DOHH2 (cell line): ENCODE measurements at regions not wholly inside any gene's neighbourhood (a gene's known extent, or its start where the extent isn't known, plus 50 kb on each side); places are given as distances from the start of the nearest gene placed in this dataset.

Experiments used
- H3F3A ChIP-seq: fragments of 200-600 bp; sonication (generic), shearing (Covaris generic); 2 replicates; pipeline ENCODE4 v1.6.0; 2016; ENCODE audit warnings: antibody characterized with exemption, mild to moderate bottlenecking; ENCODE audit not compliant: control insufficient read depth, insufficient read depth
- H3K27ac ChIP-seq: fragments of 200-600 bp; sonication (generic); 2 replicates; pipeline ENCODE4 v1.5.1; 2014; ENCODE audit warnings: low read depth, mild to moderate bottlenecking, low read length, moderate library complexity
- H3K27me3 ChIP-seq: fragments of 200-600 bp; sonication (generic); 2 replicates; pipeline ENCODE4 v1.6.1; 2014; ENCODE audit warnings: mild to moderate bottlenecking, low read length, mixed read lengths; ENCODE audit not compliant: control insufficient read depth
- H3K36me3 ChIP-seq: fragments of 200-600 bp; sonication (generic); 2 replicates; pipeline ENCODE4 v1.6.1; 2014; ENCODE audit warnings: mild to moderate bottlenecking, low read length, moderate library complexity, mixed read lengths; ENCODE audit not compliant: control insufficient read depth
- H3K4me1 ChIP-seq: fragments of 200-600 bp; sonication (generic); 2 replicates; pipeline ENCODE4 v1.6.1; 2014; ENCODE audit warnings: mild to moderate bottlenecking, low read length, mixed read lengths; ENCODE audit not compliant: control insufficient read depth
- H3K4me2 ChIP-seq: fragments of 200-600 bp; sonication (generic); 2 replicates; pipeline ENCODE4 v1.6.0; 2014; ENCODE audit warnings: mild to moderate bottlenecking, low read length, moderate library complexity
- H3K4me3 ChIP-seq: fragments of 200-600 bp; sonication (generic); 2 replicates; pipeline ENCODE4 v1.5.1; 2014; ENCODE audit warnings: mild to moderate bottlenecking, low read length, mixed read lengths
- H3K79me2 ChIP-seq: fragments of 200-600 bp; sonication (generic); 2 replicates; pipeline ENCODE4 v1.6.1; 2014; ENCODE audit warnings: mild to moderate bottlenecking, low read length, mixed read lengths; ENCODE audit not compliant: control insufficient read depth
- H3K9me2 ChIP-seq: fragments of 200-600 bp; sonication (generic); replicated peaks from 2 replicates; pipeline ENCODE4 v1.6.1; 2014; ENCODE audit warnings: mild to moderate bottlenecking, low read length, mixed read lengths; ENCODE audit not compliant: control insufficient read depth
- H3K9me3 ChIP-seq: fragments of 200-600 bp; sonication (generic); 2 replicates; pipeline ENCODE4 v1.6.1; 2014; ENCODE audit warnings: antibody characterized with exemption, low read length, mixed read lengths; ENCODE audit not compliant: control insufficient read depth, insufficient read depth
- H4K20me1 ChIP-seq: fragments of 200-600 bp; sonication (generic); 2 replicates; pipeline ENCODE4 v1.6.0; 2014; ENCODE audit warnings: low read depth, mild to moderate bottlenecking, antibody characterized with exemption, low read length, moderate library complexity; ENCODE audit not compliant: control insufficient read depth, insufficient read depth
- EZH2phosphoT487 ChIP-seq: fragments of 200-600 bp; sonication (generic); IDR thresholded peaks from 2 replicates; pipeline ENCODE4 v1.6.1; 2017; ENCODE audit warnings: borderline replicate concordance, mild to moderate bottlenecking, antibody characterized with exemption, low read length, moderate library complexity, mixed read lengths
- TF ChIP-seq, protein P1 (sequence below): fragments of 200-600 bp; sonication (generic); IDR thresholded peaks from one replicate; pipeline ENCODE4 v1.5.1; 2014; ENCODE audit warnings: antibody characterized with exemption, mild to moderate bottlenecking, low read depth, low read length; ENCODE audit not compliant: poor library complexity, severe bottlenecking

DNA sequence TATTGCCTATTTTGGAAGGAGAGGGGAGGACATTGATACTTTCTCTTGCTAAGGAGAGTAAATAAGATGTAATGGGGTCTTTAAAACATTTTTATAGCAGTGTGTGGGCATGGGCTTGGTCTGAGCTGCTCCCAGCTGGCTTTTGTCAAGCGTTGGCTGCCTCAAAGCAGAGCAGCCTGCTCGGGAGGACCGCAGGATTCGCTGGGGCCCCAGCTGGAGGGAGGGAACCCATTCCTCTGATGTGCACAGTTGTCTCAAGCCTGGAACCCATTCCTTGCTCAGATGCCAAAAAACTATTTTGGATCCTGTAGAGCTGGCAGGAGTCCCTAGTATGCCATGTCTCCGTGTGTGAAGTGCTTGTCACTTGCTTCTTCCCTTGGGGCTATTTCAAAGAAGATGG is 59.4 kb upstream of the RMDN2 start:
- H3K9me2 ChIP-seq: no peaks in the 10 kb centered on the region
- no peak overlapping the region for H3K27ac ChIP-seq
- TF ChIP-seq, protein P1, sequence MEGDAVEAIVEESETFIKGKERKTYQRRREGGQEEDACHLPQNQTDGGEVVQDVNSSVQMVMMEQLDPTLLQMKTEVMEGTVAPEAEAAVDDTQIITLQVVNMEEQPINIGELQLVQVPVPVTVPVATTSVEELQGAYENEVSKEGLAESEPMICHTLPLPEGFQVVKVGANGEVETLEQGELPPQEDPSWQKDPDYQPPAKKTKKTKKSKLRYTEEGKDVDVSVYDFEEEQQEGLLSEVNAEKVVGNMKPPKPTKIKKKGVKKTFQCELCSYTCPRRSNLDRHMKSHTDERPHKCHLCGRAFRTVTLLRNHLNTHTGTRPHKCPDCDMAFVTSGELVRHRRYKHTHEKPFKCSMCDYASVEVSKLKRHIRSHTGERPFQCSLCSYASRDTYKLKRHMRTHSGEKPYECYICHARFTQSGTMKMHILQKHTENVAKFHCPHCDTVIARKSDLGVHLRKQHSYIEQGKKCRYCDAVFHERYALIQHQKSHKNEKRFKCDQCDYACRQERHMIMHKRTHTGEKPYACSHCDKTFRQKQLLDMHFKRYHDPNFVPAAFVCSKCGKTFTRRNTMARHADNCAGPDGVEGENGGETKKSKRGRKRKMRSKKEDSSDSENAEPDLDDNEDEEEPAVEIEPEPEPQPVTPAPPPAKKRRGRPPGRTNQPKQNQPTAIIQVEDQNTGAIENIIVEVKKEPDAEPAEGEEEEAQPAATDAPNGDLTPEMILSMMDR: no peak
- no peak for TF ChIP-seq EZH2phosphoT487
- peaks cover 26% of the 10 kb centered on the region for H3K27me3 ChIP-seq
- H3K4me3 ChIP-seq: no peak overlapping the region
- H3K4me1 ChIP-seq: no peaks in the 10 kb centered on the region
- no peaks in the 10 kb centered on the region for H3K79me2 ChIP-seq
- H3K4me2 ChIP-seq: no peak overlapping the region
- H3F3A ChIP-seq: no peaks in the 10 kb centered on the region
- no peaks in the 10 kb centered on the region for H4K20me1 ChIP-seq
- no peaks in the 10 kb centered on the region for H3K9me3 ChIP-seq
- H3K36me3 ChIP-seq: no peaks in the 10 kb centered on the region

DNA sequence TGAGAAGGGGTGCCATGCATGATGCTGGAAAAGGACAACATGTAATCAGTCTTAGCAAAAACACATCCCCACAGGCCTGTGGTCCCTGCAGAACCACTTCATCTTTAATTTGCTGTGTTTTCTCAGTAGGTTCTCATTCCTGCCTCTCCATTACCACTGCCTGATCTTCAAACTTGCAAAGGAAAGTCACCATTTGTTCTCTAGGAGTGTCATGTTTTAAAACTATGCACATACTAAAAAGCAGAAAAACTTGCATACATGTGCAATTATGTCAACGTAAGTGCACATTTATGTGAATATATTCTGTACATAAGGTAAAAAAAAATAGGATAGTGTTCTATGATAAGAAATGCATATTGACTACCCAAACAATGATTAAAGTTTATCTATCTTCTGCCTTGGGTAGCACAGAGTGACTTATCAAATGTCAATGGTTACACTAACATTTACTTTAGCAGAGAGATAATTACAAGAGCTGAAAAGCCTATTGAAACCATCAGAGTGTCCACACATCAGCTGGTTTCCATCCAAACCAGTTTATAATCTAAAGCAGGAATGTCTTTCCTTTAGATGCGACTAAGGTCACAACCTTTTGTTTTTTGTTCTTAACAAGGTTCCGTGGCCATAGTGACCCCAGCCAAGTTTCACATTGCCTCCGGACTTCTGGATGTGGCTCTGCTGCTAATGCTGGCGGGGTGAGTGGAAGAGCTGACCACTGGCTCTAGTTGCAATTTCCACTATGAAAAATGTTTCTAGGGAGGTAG is 58.7 kb upstream of the RMDN2 start:
- Histone ChIP-seq H3K9me2 (no peaks in the 10 kb centered on the region), H3F3A (no peaks in the 10 kb centered on the region), H3K27me3 (peaks cover 31% of the 10 kb centered on the region), H3K4me1 (no peaks in the 10 kb centered on the region), H3K27ac (no peak overlapping the region), H4K20me1 (no peaks in the 10 kb centered on the region), H3K36me3 (no peaks in the 10 kb centered on the region), H3K4me2 (no peak overlapping the region), H3K4me3 (no peak overlapping the region), H3K79me2 (no peaks in the 10 kb centered on the region), H3K9me3 (no peaks in the 10 kb centered on the region)
- no peak for TF ChIP-seq EZH2phosphoT487
- TF ChIP-seq, protein P1: no peak

DNA sequence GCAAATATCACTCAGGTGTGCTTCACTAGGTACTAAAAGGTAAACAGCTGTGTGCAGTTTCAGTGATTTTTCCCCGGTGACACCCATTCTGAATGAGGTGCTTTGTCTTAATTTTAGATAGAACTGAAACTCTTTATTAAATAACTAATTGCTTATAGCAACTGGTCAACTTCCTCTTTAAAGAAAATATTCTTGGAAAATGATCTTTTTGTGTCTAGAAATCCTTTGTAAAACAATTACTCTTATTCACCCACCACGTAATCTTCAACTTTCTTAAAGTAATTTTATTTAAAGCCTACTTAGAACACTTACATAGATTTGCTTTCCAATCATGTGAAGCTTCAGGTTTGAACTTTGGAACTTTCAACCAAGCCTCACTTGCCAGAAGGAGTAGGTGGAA is 57.9 kb upstream of the RMDN2 start:
- Histone ChIP-seq H3F3A (no peaks in the 10 kb centered on the region), H3K79me2 (no peaks in the 10 kb centered on the region), H3K9me2 (no peaks in the 10 kb centered on the region), H3K36me3 (no peaks in the 10 kb centered on the region), H3K27ac (no peak overlapping the region), H4K20me1 (no peaks in the 10 kb centered on the region), H3K4me1 (no peaks in the 10 kb centered on the region), H3K4me2 (no peak overlapping the region), H3K27me3 (peaks cover 38% of the 10 kb centered on the region), H3K9me3 (no peaks in the 10 kb centered on the region), H3K4me3 (no peak overlapping the region)
- TF ChIP-seq, protein P1: no peak
- TF ChIP-seq EZH2phosphoT487: no peak
